Activated CD4-positive, alpha-beta T cell treated with anti-CD3 and anti-CD28 coated beads, Interleukin-2, Interleukin-4, amounts not matched to agents 100 ng/mL and 50 ng/mL, durations not matched to agents 16 hours and 8 hours (primary cell): ENCODE measurements at regions not wholly inside any gene's neighbourhood (a gene's known extent, or its start where the extent isn't known, plus 50 kb on each side); places are given as distances from the start of the nearest gene placed in this dataset.
"Not testable (repeated sequence)": the region's sequence is repeated elsewhere in the genome, so short reads cannot be mapped to it uniquely, and the experiment has no call there.

Source experiments
- DNase-seq: peaks from one replicate; pipeline ENCODE4 v3.0.0-alpha.2; 2020; ENCODE audit warnings: low spot score

DNA sequence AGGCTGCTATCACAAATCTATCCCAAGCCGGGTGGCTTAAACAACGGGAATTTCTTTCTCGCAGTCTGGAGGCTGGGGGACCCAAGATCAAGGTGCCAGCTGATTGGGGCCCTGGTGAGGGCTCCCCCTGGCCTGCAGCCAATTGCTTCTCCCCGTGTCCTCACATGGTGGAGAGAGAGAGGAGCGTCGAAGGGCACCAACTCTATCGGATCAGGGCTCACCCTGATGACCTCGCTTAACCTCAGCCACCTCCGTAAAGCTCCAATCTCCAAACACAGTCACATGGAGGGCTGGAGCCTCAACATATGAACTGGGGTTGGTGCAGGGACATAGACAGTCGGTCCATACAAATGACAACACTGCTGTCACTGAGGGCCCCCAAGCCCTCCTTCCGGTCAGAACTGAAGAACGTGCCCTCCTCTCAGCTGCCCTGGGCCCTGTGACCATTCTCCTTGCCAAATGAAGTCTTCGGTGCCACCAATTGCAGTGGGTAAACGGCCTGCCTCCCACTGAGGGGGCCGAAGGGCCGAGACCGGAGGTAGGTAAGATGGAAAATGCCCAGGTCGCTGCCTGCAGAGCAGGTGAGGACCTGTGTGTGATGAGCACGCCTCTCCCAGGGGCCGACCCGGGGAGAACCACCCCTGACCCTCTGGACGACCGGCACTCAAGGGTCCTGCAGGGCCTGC, 211.0 kb downstream of the TOMM20 start:
- no peak for DNase-seq

DNA sequence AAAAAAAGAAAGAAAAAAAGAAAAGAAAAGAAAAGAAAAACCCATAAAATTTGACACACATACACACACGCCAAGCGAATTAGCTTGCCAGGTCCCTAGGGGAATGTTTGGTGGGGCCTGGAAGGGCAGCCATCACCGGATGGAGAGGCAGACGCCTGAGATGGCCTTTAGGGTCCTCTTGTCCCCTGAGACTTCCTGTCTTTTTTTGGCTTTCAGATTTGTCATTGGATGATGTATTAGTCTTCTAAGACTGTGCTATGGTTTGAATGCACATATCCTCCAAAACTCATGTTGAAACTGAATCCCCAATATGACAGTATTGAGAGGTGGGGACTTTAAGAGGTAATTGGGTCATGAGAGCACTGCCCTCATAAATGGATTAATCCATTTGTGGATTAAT, 211.8 kb downstream of the TOMM20 start:
- no peak for DNase-seq

DNA sequence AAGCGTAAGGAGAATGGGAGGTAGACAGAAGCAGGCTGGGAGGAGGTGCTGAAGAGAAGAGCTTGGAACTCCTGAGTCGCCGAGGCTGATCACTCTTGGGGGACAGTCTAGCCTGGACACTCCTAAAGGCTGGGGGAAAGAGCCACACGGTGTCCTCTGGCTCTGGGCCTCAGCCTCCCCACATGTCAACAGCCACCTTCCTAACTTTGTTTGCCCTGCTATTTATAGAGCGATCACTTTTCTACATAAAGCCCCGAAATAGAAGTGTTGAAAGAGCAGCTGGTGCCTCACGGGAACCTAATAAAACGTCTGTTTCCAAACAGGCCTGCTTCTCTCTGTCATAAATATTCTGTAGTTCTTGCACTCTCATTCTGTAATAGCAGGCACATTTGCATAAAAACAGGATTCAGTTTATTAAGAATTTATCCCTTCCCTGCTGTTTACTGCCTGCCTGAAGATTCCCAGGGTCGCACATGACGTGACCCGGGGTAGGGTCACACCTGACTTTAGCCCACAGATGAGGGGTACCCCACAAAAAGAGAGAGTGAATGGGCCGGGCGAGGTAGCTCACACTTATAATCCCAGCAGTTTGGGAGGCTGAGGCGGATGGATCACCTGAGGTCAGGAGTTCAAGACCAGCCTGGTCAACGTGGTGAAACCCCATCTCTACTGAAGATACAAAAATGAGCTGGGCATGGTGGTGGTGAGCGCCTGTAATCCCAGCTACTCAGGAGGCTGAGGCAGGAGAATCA, 212.5 kb downstream of the TOMM20 start:
- DNase-seq = no peak

DNA sequence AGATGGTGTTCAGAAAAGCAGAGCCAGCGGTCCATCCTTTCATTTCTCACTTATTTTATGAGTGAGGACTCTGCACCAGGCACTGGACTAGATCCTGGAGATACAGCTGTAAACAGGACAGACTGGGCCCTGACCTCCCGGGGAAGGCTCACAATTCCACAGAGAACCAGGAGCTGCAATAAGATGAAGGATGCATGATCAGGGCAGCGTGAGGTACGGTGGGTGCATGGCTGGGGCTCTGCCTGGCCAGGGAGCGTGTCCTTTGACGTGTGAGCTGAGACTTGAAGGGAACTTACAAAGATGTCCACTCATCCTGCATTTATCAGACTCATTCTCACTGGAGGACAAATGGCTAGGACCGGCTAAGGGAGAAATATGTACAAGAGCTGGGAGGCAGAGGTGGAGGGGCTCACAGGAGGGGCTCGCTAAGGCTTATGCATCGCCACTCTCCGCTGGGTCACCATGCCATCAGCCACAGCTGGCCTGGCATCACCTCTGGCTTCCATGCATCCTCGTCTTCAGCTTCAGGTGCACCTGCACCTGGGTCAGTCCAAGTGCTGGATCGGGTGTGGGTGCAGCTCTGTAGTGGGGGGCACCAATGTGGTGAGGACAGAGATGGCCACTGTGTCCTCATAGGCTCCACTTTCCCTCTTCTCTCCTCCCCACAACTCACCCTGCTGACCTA, 213.9 kb downstream of the TOMM20 start:
- no peak for DNase-seq

DNA sequence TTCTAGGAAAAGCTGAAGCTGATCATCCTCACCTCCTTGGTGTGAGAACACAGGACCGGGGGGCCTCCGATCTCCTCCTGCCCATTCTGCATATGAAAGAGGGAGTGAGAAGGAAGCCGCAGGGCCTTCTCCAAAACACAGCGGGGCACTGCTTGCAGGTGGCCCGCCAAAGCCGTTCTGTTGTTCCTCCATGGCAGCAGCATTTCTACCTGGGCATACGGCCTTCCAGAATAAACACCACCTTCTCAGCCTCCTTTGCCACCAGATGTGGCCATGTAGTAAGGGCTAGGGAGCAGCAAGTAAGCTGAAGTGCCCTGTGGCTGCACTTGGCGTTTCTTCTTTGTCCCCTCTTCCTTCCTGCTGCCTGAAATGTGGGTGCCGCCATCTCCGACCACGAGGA, 214.9 kb downstream of the TOMM20 start:
- no peak for DNase-seq

DNA sequence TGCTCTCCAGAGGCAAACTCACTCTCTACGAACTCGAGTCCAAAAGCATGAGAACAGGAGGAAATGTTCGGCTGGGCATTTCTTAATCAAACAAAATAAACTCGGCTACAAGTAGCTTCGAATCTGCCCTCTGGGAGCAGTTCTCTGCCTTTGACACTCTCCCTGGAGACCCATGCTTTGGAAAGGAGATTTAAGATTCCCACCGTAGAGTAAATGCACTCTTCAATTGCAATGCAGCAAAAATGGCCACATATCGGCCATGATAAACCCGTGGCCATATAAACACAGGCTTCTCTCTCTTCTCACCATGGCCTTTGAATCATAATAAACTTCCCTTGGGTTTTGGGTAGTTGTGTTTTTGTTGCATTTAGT, 215.4 kb downstream of the TOMM20 start:
- DNase-seq = no peak

DNA sequence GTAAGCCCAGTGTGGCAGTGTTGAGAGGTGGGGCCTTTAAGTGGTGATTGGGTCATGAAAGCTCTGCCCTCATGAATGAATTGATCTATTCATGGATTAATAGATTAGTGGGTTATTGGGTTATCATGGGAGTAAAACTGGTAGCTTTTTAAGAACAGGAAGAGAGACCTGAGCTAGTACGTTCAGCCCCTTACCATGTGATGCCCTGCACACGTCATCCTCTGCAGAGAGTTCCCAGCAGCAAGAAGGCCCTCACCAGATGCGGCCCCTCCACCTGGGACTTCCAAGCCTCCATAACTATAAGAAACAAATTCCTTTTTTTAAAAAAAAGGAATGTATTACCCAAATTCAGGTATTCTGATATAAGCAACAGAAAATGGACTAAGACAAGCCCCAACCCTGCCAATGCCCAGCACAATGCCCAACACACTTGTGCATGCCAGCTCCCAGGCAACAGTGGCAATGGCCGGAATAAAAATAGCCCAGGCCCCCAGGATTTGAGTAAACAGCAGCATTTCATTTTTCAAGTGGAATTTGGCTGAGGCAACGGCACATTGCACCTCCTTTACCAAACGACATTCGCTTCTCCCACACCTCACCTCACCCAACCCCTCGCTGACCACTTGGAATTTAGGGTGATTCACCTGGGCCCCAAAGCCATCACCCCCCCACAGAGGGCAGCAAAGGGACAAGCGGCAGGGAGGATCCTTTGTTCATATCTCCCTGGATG, 215.9 kb downstream of the TOMM20 start:
- no peak for DNase-seq

DNA sequence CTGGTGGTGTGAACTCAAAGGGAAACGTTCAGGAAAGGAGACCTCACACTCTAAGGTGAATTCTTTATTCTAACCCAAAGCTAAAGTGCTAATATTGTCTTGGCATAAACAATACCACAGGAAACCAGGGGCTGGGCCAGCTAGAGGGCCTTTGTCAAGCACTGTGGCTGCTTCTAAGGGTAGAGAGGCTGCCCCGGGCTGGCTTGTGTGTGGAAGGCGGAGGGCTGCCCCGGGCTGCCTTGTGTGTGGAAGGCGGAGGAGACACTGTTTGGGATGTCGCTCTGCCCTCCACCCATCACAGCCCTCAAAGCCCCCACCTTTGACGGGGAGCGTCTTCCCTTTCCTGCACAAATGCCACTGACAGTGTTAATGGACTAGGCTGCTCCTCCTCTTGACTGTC, 216.8 kb downstream of the TOMM20 start:
- DNase-seq = no peak

DNA sequence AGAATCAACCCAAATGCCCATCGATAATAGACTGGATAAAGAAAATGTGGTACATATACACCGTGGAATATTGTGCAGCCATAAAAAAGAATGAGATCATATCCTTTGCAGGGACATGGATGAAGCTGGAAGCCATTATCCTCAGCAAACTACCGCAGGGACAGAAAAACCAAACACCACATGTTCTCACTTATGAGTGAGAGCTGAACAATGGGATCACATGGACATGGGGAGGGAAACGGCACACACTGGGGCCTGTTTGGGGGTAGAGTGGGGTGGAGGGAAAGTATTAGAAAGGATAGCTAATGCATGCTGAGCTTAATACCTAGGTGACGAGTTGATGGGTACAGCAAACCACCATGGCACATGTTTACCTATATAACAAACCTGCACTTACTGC, 217.5 kb downstream of the TOMM20 start:
- not testable (repeated sequence) for DNase-seq

DNA sequence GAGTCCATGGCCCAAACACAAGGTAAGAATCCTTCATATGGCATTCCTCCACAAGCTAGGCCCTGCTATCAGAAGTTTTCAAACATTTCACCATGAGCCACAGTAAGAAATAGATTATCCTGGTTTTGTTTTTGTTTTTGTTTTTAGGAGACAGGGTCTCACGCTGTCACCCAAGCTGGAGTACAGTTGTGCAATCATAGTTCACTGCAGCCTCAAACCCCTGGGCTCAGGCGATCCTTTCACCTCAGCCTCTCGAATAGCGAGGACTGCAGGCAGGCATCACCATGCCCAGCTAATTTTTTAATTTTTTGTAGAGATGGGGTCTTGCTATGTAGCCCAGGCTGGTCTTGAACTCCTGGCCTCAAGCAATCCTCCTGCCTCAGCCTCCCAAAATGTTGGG, 218.8 kb downstream of the TOMM20 start:
- DNase-seq = no peak

DNA sequence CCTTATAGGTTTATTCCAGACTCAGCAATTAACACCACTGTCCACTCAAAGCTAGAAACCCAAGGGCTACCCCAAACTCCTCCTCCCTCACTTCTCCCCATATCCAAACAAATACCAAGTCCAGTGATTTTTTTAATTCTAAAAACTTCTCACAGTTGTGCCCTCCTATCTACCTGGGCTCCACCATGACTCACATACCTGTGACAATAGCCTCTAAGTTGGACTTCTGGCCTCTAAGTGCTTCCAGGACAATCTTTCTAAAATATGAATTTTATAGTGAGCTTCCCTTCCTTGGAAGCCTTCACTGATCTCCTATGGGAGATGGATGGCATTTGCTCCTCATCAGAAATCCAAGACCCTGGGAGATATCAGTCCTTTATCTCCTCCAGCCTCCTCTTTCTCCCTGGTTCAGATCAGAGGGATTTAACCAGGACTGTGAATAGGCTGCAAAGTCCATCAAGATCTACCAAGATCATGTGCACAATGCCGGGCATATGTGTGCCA, 219.3 kb downstream of the TOMM20 start:
- no peak for DNase-seq

DNA sequence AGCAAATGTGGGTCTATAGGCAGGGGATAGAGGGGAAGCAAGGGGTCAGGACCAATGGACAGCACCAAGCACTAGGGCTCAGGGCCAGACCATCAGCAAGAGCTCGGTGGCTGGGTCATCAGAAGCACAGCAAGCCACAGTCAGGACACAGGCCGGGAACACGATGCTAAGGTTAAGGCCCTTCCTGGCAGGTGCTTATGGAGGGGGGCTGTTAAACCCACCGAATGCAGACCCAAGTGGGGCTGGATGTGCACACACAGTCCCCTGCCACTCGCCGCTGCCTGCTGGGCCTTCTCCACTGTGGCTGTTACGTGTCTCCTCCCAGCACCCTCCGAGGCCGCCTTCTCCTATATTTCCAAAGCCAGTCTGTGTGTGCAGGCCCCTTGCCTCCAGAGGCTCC, 220.1 kb downstream of the TOMM20 start:
- DNase-seq = no peak

DNA sequence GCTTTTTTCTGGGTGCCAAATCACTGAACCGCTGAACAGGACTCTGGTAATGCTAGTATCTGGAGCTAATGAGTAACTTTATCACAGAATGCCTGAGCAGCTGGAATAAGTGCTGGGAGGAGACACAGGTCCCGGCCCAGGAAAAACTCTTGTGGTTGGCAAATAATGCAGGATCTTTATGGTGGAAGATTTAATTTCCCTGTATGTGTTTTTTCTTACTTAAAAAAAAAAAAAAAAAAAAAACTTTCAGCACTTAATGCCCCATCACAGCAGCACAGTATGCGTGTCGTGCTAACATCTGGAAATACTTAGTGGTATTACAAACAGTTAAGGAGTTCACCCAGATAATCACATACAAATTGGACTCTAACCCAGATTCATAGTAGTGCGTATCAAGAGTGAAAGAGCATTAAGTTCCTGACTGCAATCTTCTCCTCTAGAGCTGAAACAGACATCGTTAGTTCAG, 220.7 kb downstream of the TOMM20 start:
- DNase-seq = no peak

DNA sequence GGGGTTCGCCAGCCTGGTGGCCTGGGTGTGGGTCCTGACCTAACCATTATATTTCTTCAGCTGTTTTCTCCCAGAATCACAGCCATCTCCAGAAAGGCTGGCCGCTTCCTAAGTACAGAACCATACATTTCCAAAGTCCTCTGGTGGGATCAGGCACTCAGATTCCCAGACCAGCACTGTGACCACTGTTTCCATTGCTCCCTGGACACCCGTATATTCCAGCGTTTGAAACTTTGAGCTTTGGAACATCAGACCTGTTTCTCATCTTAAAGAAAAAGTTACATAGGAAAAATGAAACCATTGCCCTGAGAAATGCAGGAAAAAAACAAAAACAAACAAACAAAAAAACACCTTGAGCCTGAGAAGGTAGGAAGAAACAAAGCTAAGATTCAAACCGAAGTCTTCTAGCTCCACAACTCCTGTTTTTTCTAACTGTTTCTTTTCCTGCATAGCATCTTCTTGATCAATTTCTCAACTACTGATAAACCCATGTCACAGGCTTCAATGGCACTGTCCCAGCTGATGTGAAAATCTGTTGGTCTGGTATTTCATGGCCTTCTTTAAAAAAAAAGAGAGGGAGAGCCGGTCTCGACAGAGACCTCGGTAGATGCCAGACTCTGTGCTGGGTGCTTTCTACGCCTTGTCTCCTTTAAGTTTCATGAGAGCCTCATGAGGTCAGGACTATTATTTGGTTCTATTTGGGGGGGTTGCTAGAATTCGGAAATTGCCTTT, 221.3 kb downstream of the TOMM20 start:
- DNase-seq = no peak

DNA sequence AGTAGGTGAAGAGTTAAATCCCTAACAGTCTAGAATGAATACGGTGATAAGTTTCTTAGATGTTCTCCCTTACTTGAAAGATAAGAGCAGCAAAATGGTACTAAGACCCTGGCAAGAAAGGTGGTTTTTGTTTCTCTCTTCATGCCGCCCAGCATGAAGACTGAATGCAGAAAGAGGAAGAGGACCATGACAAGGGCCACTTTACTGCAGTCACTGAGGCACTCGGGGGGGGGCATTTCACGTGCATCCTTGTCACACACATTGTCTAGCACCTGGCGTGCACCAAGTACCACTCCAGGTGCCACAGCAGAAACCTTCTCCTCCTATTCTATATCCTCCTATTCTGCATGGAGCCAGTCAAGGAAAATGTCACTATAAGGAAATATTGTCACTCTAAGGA, 222.0 kb downstream of the TOMM20 start:
- DNase-seq = no peak

DNA sequence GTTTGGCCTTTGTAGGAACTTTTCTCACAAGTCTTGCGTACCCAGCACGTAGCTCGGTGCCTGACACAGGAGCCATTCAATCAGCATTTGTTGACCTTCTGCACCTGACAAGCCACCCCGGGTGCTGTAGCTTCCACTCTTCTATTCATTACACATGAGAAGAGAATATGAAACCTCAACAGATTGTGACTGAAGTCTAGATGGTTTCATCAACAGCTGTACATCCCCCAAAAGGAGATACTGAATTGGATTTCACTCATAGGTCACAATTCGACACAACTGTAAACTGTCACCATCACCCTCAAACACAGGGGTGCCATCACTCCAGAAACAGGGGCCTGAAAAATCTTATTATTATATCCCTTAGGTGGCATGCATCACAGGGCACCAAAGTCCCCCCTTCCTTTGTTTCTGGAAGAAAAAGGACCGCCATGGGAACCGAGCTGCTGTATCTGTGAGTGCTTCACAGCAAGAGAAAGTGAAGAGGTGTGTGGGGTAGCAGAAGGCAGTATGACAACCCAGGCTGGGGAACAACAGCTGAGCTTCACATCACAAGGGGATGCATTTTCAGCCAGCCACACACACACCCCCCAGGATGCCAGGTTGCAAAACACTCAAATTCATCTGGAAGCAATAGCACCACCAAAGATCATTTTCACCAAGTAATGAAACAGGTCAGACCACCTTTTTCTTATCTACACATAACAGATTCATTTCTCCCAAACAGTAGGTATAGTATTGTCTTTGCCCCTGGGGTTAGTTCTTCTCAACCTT, 225.7 kb downstream of the TOMM20 start:
- no peak for DNase-seq

DNA sequence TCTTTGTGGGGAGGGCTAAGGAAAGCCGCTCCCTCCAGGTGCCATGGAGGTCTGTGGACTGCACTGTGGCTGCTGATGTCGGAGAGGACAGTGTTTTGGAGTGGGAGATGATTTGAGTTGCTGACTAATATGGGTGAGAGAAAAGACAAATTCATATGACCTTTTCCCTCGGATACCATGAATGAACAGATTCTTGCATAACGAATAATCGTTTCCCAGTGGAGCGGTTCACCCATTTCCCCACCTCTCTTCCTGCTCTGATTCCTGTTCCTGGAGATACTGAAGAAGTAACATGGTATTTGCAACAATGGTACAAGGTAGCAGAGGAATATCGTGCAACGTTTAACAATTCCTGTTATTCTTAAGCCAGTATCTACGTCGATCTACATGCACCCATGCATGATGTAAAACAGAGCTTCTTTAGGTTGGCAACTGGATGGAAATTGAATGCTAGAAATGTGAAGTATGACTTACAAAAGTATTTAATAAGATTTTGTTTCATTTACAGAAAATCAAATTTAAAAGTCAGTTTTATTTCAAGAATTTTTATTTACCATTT, 227.1 kb downstream of the TOMM20 start:
- no peak for DNase-seq

DNA sequence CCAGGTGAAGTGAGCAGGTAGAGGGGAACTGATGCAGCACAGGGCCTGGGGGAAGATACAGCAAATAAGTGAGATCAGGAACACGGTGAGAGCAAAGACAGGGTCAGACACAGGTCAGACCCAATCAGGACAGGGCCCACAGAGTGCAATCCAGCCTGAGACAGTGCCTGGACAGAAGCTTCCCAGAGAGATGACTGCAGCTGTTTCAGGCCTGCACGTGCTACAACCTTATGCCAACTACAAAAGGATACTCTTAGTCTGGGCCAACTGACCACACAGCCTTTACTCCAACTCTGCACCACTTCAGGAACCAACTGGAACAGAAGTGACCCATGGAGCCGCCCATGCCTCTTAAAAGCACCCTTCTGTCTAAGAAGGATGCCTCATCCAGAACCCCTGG, 228.0 kb downstream of the TOMM20 start:
- DNase-seq = no peak

DNA sequence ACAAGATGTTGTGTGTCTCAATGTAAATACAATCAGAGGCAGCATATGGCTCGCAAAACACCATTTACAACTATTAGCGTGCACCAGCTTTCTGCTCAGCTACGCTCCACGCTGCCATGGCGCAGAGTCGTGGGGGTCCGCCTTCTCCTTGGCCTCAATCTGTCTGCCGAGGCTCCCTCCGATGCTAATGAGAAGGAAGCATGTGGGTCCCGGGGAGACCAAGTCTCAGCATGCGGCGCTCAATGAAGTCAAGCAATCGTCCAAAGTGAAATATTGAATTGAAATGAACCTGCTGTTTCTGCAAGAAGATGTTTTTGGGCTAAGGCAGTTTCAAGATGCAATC, 228.9 kb downstream of the TOMM20 start:
- no peak for DNase-seq

DNA sequence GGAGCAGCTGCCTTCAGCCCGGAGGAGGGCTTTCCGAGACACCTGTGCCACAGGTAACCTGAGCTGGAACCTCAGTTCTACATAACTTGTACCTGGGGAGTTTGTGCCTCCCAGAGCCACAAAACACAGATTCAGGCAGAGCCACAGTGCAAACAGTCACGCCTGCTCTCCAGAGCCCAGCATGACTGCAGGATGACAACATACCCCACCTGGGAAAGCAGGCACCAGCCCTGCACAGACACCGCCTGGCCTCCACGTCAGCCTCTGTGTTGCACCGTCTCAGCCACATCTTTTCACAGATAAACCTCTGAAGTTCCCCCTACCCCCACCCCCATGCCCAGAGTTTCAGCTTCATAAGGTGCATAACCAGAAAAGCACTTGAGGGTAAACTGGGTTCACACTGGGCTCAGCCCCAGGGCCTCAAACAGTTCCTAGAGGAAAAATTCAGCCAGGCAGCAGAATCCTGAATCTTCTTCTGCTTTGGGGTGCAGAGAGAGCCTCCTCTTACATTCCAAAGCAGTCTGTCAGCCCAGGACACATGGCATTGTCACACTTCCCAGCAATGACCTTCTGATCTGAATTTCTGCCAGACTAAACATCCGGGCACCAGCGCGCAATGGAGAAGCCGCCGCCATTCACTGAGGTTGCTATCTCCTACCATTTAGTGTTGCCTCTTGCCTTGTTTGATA, 229.5 kb downstream of the TOMM20 start:
- DNase-seq = no peak
